Keratinocyte (primary cell): ENCODE measurements at regions not wholly inside any gene's neighbourhood (a gene's known extent, or its start where the extent isn't known, plus 50 kb on each side); places are given as distances from the start of the nearest gene placed in this dataset.

ENCODE experiments used
- CTCF ChIP-seq, 3 experiments: IDR thresholded peaks in 1 of 3; conservative IDR thresholded peaks in 1 of 3; optimal IDR thresholded peaks in 1 of 3; 2 replicates in 2 of 3; 3 replicates in 1 of 3; pipeline versions ENCODE3 to v1.5.1; 2011; ENCODE audit warnings: low read length in 3 of 3, mild to moderate bottlenecking in 3 of 3, moderate library complexity in 2 of 3, control low read depth in 1 of 3, inconsistent platforms in 1 of 3; ENCODE audit not compliant: insufficient read depth in 2 of 3; ENCODE audit errors: extremely low read depth in 1 of 3
- EZH2 ChIP-seq: IDR thresholded peaks from one replicate; pipeline ENCODE4 v1.6.1; 2012; ENCODE audit warnings: inconsistent platforms, mild to moderate bottlenecking, low read length, moderate library complexity

GRCh38 chr7:46844486-46844885 lies 737.4 kb downstream of the TNS3 start:
- no peak for TF ChIP-seq CTCF (optimal IDR thresholded peaks at IDR 0.05 in 1 of 3, IDR thresholded peaks at IDR 0.05 in 1 of 3, conservative IDR thresholded peaks at IDR 0.05 in 1 of 3; ENCODE audit: extremely low read depth in 1 of 3, insufficient read depth in 2 of 3, low read length in 3 of 3)
- TF ChIP-seq EZH2 = no peak
